H9 (cell line): ENCODE measurements at regions not wholly inside any gene's neighbourhood (a gene's known extent, or its start where the extent isn't known, plus 50 kb on each side); places are given as distances from the start of the nearest gene placed in this dataset.

Experiments used
- DNase-seq: peaks from one replicate; pipeline ENCODE4 v3.0.0-alpha.2; 2017
- H2AFZ ChIP-seq: one replicate; pipeline ENCODE4 v1.6.1; 2013; ENCODE audit warnings: mild to moderate bottlenecking, low read length, control low read depth, moderate library complexity
- H2AK5ac ChIP-seq: 2 replicates; pipeline ENCODE4 v1.6.1; 2013; ENCODE audit warnings: low read length, control low read depth, mixed read lengths; ENCODE audit not compliant: insufficient read length
- H2BK120ac ChIP-seq: one replicate; pipeline ENCODE4 v1.6.1; 2013; ENCODE audit warnings: low read depth, mild to moderate bottlenecking, low read length, control low read depth, inconsistent platforms; ENCODE audit not compliant: poor library complexity, severe bottlenecking
- H2BK12ac ChIP-seq: 2 replicates; pipeline ENCODE4 v1.6.1; 2013; ENCODE audit warnings: low read length, control low read depth, mixed read lengths, low read depth; ENCODE audit not compliant: insufficient read length
- H2BK15ac ChIP-seq: 2 replicates; pipeline ENCODE4 v1.6.1; 2013; ENCODE audit warnings: low read depth, low read length, control low read depth
- H2BK20ac ChIP-seq: one replicate; pipeline ENCODE4 v1.6.1; 2013; ENCODE audit warnings: low read depth, mild to moderate bottlenecking, low read length, control low read depth, inconsistent platforms; ENCODE audit not compliant: poor library complexity, severe bottlenecking
- H2BK5ac ChIP-seq: 2 replicates; pipeline ENCODE4 v1.6.1; 2013; ENCODE audit warnings: low read length, control low read depth, mixed read lengths; ENCODE audit not compliant: insufficient read length
- H3K14ac ChIP-seq: 2 replicates; pipeline ENCODE4 v1.6.1; 2013; ENCODE audit warnings: low read length, control low read depth; ENCODE audit not compliant: insufficient read depth
- H3K18ac ChIP-seq: 2 replicates; pipeline ENCODE4 v1.6.1; 2013; ENCODE audit warnings: low read depth, mild to moderate bottlenecking, mixed read lengths, low read length, control low read depth; ENCODE audit not compliant: insufficient read length
- H3K23ac ChIP-seq: 2 replicates; pipeline ENCODE4 v1.6.1; 2013; ENCODE audit warnings: low read length, control low read depth, mixed read lengths, low read depth; ENCODE audit not compliant: insufficient read length
- H3K23me2 ChIP-seq: 2 replicates; pipeline ENCODE4 v1.6.1; 2013; ENCODE audit warnings: low read depth, mild to moderate bottlenecking, mixed read lengths, low read length, control low read depth; ENCODE audit not compliant: insufficient read length, poor library complexity, severe bottlenecking
- H3K27ac ChIP-seq: 2 replicates; pipeline ENCODE4 v1.5.1; 2013; ENCODE audit warnings: low read length, control low read depth, mixed read lengths, low read depth; ENCODE audit not compliant: insufficient read length
- H3K27me3 ChIP-seq: 2 replicates; pipeline ENCODE4 v1.6.1; 2013; ENCODE audit warnings: low read length, control low read depth, inconsistent platforms; ENCODE audit not compliant: insufficient read depth
- H3K4ac ChIP-seq: 2 replicates; pipeline ENCODE4 v1.6.1; 2013; ENCODE audit warnings: low read depth, mild to moderate bottlenecking, control low read depth, inconsistent platforms, low read length, moderate library complexity
- H3K4me1 ChIP-seq: 2 replicates; pipeline ENCODE4 v1.6.1; 2013; ENCODE audit warnings: low read length, control low read depth, inconsistent platforms; ENCODE audit not compliant: insufficient read depth
- H3K4me2 ChIP-seq: 2 replicates; pipeline ENCODE4 v1.6.1; 2013; ENCODE audit warnings: low read length, control low read depth, mixed read lengths; ENCODE audit not compliant: insufficient read length, insufficient read depth
- H3K56ac ChIP-seq: 2 replicates; pipeline ENCODE4 v1.6.1; 2013; ENCODE audit warnings: low read depth, mild to moderate bottlenecking, mixed read lengths, low read length, control low read depth; ENCODE audit not compliant: insufficient read length
- H3K79me1 ChIP-seq: 2 replicates; pipeline ENCODE4 v1.6.1; 2013; ENCODE audit warnings: low read depth, mild to moderate bottlenecking, moderate library complexity, low read length, control low read depth, inconsistent platforms; ENCODE audit not compliant: insufficient read depth, poor library complexity, severe bottlenecking
- H3K79me2 ChIP-seq: 2 replicates; pipeline ENCODE4 v1.6.1; 2013; ENCODE audit warnings: low read length, control low read depth, inconsistent platforms; ENCODE audit not compliant: insufficient read depth
- H3K9ac ChIP-seq: 2 replicates; pipeline ENCODE4 v1.6.1; 2013; ENCODE audit warnings: low read length, control low read depth, mixed read lengths; ENCODE audit not compliant: insufficient read length; ENCODE audit errors: extremely low read depth
- H3K9me3 ChIP-seq: one replicate; pipeline ENCODE4 v1.6.1; 2013; ENCODE audit warnings: low read depth, low read length, inconsistent platforms; ENCODE audit not compliant: control insufficient read depth
- H3T11ph ChIP-seq: one replicate; pipeline ENCODE4 v1.6.1; 2013; ENCODE audit warnings: mild to moderate bottlenecking, low read length, control low read depth, inconsistent platforms
- H4K20me1 ChIP-seq: one replicate; pipeline ENCODE4 v1.6.1; 2013; ENCODE audit not compliant: control insufficient read depth, insufficient read length, insufficient read depth
- H4K5ac ChIP-seq: 2 replicates; pipeline ENCODE4 v1.6.1; 2013; ENCODE audit warnings: low read depth, mild to moderate bottlenecking, mixed read lengths, low read length, control low read depth; ENCODE audit not compliant: insufficient read length
- H4K8ac ChIP-seq: replicated peaks from 2 replicates; pipeline ENCODE4 v1.6.1; 2013; ENCODE audit warnings: low read length, control low read depth, mixed read lengths, low read depth; ENCODE audit not compliant: insufficient read length
- H4K91ac ChIP-seq: 2 replicates; pipeline ENCODE4 v1.6.1; 2013; ENCODE audit warnings: low read depth, mild to moderate bottlenecking, moderate library complexity, mixed read lengths, low read length, control low read depth; ENCODE audit not compliant: insufficient read length
- H3K27ac Mint-ChIP-seq, 3 experiments: 2 replicates in 2 of 3; 3 replicates in 1 of 3; pipeline ENCODE4 v1.8.0; 2020 to 2021; ENCODE audit warnings: mixed read lengths in 3 of 3, mild to moderate bottlenecking in 1 of 3, moderate library complexity in 1 of 3
- H3K27me3 Mint-ChIP-seq: 2 replicates; pipeline ENCODE4 v1.8.0; 2021; ENCODE audit warnings: low read depth, mild to moderate bottlenecking, moderate library complexity, mixed read lengths
- H3K36me3 Mint-ChIP-seq, 3 experiments: 2 replicates in 2 of 3; 3 replicates in 1 of 3; pipeline ENCODE4 v1.8.0; 2020 to 2021; ENCODE audit warnings: low read depth in 3 of 3, mixed read lengths in 3 of 3; ENCODE audit not compliant: insufficient read depth in 1 of 3
- H3K4me1 Mint-ChIP-seq, 2 experiments: 2 replicates each; pipeline ENCODE4 v1.8.0; 2020; ENCODE audit warnings: mixed read lengths in 2 of 2
- H3K4me3 Mint-ChIP-seq, 2 experiments: 2 replicates in 1 of 2; 3 replicates in 1 of 2; pipeline ENCODE4 v1.8.0; 2020 to 2021; ENCODE audit warnings: mild to moderate bottlenecking in 2 of 2, mixed read lengths in 2 of 2, moderate library complexity in 1 of 2
- H3K9me3 Mint-ChIP-seq, 2 experiments: 2 replicates in 1 of 2; 3 replicates in 1 of 2; pipeline ENCODE4 v1.8.0; 2020; ENCODE audit warnings: mild to moderate bottlenecking in 2 of 2, mixed read lengths in 2 of 2, moderate library complexity in 1 of 2
- CTCF ChIP-seq: fragments of 200-600 bp; sonication (generic); conservative IDR thresholded peaks from 3 replicates; pipeline ENCODE4 v1.8.0; 2021; ENCODE audit warnings: antibody characterized with exemption, mild to moderate bottlenecking
- WGBS: extraction: QIAGEN DNeasy Blood & Tissue Kit; methylation state at CpG from one replicate; pipeline ENCODE4 v1.1.7; 2013; ENCODE audit warnings: missing lambda C conversion rate, low lambda C conversion rate, mixed read lengths; ENCODE audit not compliant: insufficient read length; ENCODE audit errors: extremely low coverage; 5-methylcytosine and 5-hydroxymethylcytosine counted together

GRCh38 chr7:46551603-46552002 lies 630.5 kb upstream of the IGFBP3 start:
- Histone ChIP-seq H3T11ph (no peak overlapping the region), H2AK5ac (no peak overlapping the region)
- H3K4me3 Mint-ChIP-seq = no peak overlapping the region

More at GRCh38 chr7:46551603-46552002, 630.5 kb upstream of the IGFBP3 start:
- WGBS = no CpG with 5 or more reads among the region's 1 CpG
- Mint-ChIP-seq H3K4me1 (no peaks in the 10 kb centered on the region), H3K9me3 (no peaks in the 10 kb centered on the region), H3K36me3 (no peaks in the 10 kb centered on the region), H3K27ac (no peak overlapping the region), H3K27me3 (no peaks in the 10 kb centered on the region)
- H2BK15ac ChIP-seq = no peak overlapping the region
- no peak overlapping the region for H2BK20ac ChIP-seq
- no peak overlapping the region for H4K91ac ChIP-seq
- no peak overlapping the region for H3K9ac ChIP-seq
- H3K79me2 ChIP-seq = no peaks in the 10 kb centered on the region
- H4K5ac ChIP-seq = no peak overlapping the region
- H3K4me2 ChIP-seq = no peak overlapping the region
- H4K20me1 ChIP-seq = no peaks in the 10 kb centered on the region
- no peak overlapping the region for H3K4ac ChIP-seq
- no peak overlapping the region for H3K56ac ChIP-seq
- no peak overlapping the region for H3K18ac ChIP-seq
- no peak overlapping the region for H3K23ac ChIP-seq
- no peak overlapping the region for H2BK5ac ChIP-seq
- no peak for DNase-seq
- H2BK120ac ChIP-seq = no peak overlapping the region
- H4K8ac ChIP-seq = no peak overlapping the region
- no peaks in the 10 kb centered on the region for H3K27me3 ChIP-seq
- H3K4me1 ChIP-seq = no peaks in the 10 kb centered on the region
- no peak overlapping the region for H2AFZ ChIP-seq
- no peaks in the 10 kb centered on the region for H3K9me3 ChIP-seq
- no peaks in the 10 kb centered on the region for H3K79me1 ChIP-seq
- H3K23me2 ChIP-seq = no peaks in the 10 kb centered on the region
- no peak overlapping the region for H2BK12ac ChIP-seq
- H3K27ac ChIP-seq = no peak overlapping the region
- no peak for TF ChIP-seq CTCF
- H3K14ac ChIP-seq = no peak overlapping the region
